Gastroesophageal sphincter (tissue), 3 donors: ENCODE measurements at regions not wholly inside any gene's neighbourhood (a gene's known extent, or its start where the extent isn't known, plus 50 kb on each side); places are given as distances from the start of the nearest gene placed in this dataset.

Experiments used
- CTCF ChIP-seq, 4 experiments: fragments of 200-600 bp in 2 of 4; fragments of 450-650 bp in 2 of 4; sonication (generic) in 1 of 4; IDR thresholded peaks; one replicate each; pipeline ENCODE4 v1.5.1; 2017 to 2019; ENCODE audit warnings: antibody characterized with exemption in 4 of 4, mild to moderate bottlenecking in 2 of 4, moderate library complexity in 2 of 4
- EP300 ChIP-seq: sonication (generic); formaldehyde crosslinking; IDR thresholded peaks from one replicate; pipeline ENCODE4 v1.6.1; 2017; ENCODE audit warnings: antibody characterized with exemption, mild to moderate bottlenecking
- POLR2A ChIP-seq, 2 donors: fragments of 450-650 bp; IDR thresholded peaks; one replicate each; pipeline ENCODE4 v1.6.1; 2017; ENCODE audit warnings: antibody characterized with exemption in 2 of 2, mild to moderate bottlenecking in 2 of 2, moderate library complexity in 1 of 2
- POLR2AphosphoS5 ChIP-seq: sonication (generic); formaldehyde crosslinking; IDR thresholded peaks from one replicate; pipeline ENCODE4 v1.6.1; 2017; ENCODE audit warnings: antibody characterized with exemption

- TF ChIP-seq CTCF (IDR thresholded peaks at IDR 0.05) (no peak), POLR2A (IDR thresholded peaks at IDR 0.05) (no peak), EP300 (no peak), POLR2AphosphoS5 (no peak)
Measured at GRCh38 chr6:67886036-67886707, 748.9 kb upstream of the ADGRB3 start.
